ENCODE measurements at regions not wholly inside any gene's neighbourhood (a gene's known extent, or its start where the extent isn't known, plus 50 kb on each side); places are given as distances from the start of the nearest gene placed in this dataset.
"Not testable (repeated sequence)": the region's sequence is repeated elsewhere in the genome, so short reads cannot be mapped to it uniquely, and the experiment has no call there.

GRCh38 chr4:158356301-158356700, 146.0 kb downstream of the TMEM144 start:
- no peak for DNase-seq (ENCODE audit: low read depth)
- H3K4me3 ChIP-seq (ENCODE audit: low read depth, low read length), result no peak overlapping the region
- TF ChIP-seq, protein P1, sequence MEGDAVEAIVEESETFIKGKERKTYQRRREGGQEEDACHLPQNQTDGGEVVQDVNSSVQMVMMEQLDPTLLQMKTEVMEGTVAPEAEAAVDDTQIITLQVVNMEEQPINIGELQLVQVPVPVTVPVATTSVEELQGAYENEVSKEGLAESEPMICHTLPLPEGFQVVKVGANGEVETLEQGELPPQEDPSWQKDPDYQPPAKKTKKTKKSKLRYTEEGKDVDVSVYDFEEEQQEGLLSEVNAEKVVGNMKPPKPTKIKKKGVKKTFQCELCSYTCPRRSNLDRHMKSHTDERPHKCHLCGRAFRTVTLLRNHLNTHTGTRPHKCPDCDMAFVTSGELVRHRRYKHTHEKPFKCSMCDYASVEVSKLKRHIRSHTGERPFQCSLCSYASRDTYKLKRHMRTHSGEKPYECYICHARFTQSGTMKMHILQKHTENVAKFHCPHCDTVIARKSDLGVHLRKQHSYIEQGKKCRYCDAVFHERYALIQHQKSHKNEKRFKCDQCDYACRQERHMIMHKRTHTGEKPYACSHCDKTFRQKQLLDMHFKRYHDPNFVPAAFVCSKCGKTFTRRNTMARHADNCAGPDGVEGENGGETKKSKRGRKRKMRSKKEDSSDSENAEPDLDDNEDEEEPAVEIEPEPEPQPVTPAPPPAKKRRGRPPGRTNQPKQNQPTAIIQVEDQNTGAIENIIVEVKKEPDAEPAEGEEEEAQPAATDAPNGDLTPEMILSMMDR (IDR thresholded peaks at IDR 0.05; ENCODE audit: insufficient read depth, low read depth, low read length, missing control alignments), result no peak

DNA sequence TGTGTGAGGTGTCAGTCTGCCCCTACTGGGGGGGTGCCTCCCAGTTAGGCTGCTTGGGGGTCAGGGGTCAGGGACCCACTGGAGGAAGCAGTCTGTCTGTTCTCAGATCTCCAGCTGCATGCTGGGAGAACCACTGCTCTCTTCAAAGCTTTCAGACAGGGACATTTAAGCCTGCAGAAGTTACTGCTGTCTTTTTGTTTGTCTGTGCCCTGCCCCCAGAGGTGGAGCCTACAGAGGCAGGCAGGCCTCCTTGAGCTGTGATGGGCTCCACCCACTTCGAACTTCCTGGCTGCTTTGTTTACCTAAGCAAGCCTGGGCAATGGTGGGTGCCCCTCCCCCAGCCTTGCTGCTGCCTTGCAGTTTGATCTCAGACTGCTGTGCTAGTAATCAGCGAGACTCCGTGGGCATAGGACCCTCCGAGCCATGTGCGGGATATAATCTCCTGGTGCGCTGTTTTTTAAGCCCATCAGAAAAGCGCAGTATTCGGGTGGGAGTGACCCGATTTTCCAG, 153.7 kb upstream of the RXFP1 start:
- DNase-seq (ENCODE audit: low read depth); H3K4me3 ChIP-seq (ENCODE audit: low read depth, low read length): not testable (repeated sequence)

DNA sequence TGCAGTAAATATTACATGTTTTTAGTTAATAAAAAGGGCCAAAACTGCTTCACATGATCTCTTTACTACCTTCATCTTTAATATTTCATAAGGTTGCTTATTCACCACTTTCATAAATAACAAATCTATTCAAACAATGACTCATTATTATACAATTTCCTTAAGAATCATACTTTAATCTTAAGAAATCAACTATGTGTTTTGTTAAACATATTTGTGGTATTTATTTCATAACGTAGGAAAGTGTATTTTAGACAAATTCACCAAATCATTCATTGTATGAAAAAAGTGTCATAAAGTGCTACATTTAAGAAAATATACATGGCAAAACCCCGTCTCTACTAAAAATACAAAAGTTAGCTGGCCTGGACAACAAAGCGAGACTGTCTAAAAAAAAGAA, 150.5 kb upstream of the RXFP1 start:
- DNase-seq (ENCODE audit: low read depth), result no peak
- H3K4me3 ChIP-seq (ENCODE audit: low read depth, low read length), result no peak overlapping the region
- TF ChIP-seq, protein P1 (IDR thresholded peaks at IDR 0.05; ENCODE audit: insufficient read depth, low read depth, low read length, missing control alignments), result no peak

GRCh38 chr4:158374318-158374717, 147.4 kb upstream of the RXFP1 start:
- H3K4me3 ChIP-seq (ENCODE audit: low read depth, low read length), result no peak overlapping the region
- no peak for DNase-seq (ENCODE audit: low read depth)
- TF ChIP-seq, protein P1 (IDR thresholded peaks at IDR 0.05; ENCODE audit: insufficient read depth, low read depth, low read length, missing control alignments), result no peak

GRCh38 chr4:158376106-158376840, 145.4 kb upstream of the RXFP1 start:
- no peak for DNase-seq (ENCODE audit: low read depth)
- TF ChIP-seq, protein P1 (IDR thresholded peaks at IDR 0.05; ENCODE audit: insufficient read depth, low read depth, low read length, missing control alignments), result no peak
- H3K4me3 ChIP-seq (ENCODE audit: low read depth, low read length), result no peak overlapping the region

GRCh38 chr4:158384414-158384813, 137.3 kb upstream of the RXFP1 start:
- no peak overlapping the region for H3K4me3 ChIP-seq (ENCODE audit: low read depth, low read length)
- TF ChIP-seq, protein P1 (IDR thresholded peaks at IDR 0.05; ENCODE audit: insufficient read depth, low read depth, low read length, missing control alignments), result no peak
- no peak for DNase-seq (ENCODE audit: low read depth)

GRCh38 chr4:158395343-158395742, 126.3 kb upstream of the RXFP1 start:
- no peak overlapping the region for H3K4me3 ChIP-seq (ENCODE audit: low read depth, low read length)
- no peak for DNase-seq (ENCODE audit: low read depth)
- TF ChIP-seq, protein P1 (IDR thresholded peaks at IDR 0.05; ENCODE audit: insufficient read depth, low read depth, low read length, missing control alignments), result no peak

Measured in GM12865 (cell line).